ENCODE measurements at regions not wholly inside any gene's neighbourhood (a gene's known extent, or its start where the extent isn't known, plus 50 kb on each side); places are given as distances from the start of the nearest gene placed in this dataset.

DNA sequence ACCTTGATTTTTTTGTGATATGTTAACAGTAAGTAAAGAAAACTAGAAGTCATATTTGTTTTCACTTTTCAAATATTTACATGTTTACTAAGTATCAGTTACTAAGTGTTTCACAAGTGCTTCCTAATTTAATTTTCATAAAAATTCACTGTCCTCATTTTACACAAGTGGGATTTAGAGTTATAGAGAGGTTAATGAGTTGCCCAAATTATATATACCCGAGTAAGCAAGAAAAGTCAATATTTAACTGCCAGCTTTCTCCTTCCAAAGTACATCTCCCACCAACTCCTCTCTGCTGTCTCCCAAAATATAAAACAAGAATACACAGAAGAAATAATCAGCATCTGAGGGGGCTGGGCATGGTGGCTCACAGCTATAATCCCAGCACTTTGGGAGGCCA is 896.7 kb upstream of the ANO3 start:
- TF ChIP-seq, protein P1, sequence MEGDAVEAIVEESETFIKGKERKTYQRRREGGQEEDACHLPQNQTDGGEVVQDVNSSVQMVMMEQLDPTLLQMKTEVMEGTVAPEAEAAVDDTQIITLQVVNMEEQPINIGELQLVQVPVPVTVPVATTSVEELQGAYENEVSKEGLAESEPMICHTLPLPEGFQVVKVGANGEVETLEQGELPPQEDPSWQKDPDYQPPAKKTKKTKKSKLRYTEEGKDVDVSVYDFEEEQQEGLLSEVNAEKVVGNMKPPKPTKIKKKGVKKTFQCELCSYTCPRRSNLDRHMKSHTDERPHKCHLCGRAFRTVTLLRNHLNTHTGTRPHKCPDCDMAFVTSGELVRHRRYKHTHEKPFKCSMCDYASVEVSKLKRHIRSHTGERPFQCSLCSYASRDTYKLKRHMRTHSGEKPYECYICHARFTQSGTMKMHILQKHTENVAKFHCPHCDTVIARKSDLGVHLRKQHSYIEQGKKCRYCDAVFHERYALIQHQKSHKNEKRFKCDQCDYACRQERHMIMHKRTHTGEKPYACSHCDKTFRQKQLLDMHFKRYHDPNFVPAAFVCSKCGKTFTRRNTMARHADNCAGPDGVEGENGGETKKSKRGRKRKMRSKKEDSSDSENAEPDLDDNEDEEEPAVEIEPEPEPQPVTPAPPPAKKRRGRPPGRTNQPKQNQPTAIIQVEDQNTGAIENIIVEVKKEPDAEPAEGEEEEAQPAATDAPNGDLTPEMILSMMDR (IDR thresholded peaks at IDR 0.05; ENCODE audit: insufficient read depth, missing control alignments) = no peak
- no peak for DNase-seq (ENCODE audit: insufficient read length, low spot score)
- no peak for FAIRE-seq

DNA sequence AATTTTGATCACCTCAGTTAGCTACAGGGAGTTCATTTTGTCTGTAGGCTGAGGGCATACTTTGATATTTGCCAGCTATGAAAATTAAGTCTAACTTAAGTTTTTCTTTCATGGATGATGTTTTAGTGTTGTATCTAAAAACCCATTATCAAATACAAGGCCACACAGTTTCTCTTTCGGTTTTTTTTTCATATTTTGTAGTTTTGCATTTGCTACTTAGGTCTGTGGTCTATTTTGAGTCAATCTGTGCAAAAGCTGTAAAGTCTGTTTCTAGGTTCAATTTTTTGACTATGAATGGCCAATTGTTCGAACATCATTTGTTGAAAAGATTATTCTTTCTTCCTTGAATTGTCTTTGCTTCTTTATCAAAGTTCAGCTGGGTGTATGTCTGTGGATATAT is 895.6 kb upstream of the ANO3 start:
- TF ChIP-seq, protein P1 (IDR thresholded peaks at IDR 0.05; ENCODE audit: insufficient read depth, missing control alignments) = no peak
- FAIRE-seq (no peak), DNase-seq (ENCODE audit: insufficient read length, low spot score) (no peak)

DNA sequence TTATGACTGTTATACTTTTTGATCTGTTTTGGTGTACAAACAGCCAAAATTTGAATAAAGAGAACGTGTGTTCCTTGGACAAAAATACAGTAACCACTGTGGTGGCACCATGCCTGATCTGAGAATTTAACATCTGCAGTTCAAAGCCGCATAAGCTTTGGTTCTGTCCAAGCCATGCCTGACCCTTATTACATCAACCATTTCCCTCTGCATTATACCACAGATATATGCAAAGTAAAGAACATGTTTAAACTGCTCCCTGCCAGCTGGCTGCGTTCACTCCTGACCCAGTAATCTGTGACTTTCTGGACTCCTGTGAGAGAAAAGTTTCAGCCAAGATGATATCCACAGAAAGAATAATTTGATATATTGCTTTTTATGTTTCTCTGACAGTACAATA is 890.5 kb upstream of the ANO3 start:
- DNase-seq (ENCODE audit: insufficient read length, low spot score) = no peak
- TF ChIP-seq, protein P1 (IDR thresholded peaks at IDR 0.05; ENCODE audit: insufficient read depth, missing control alignments) = no peak
- no peak for FAIRE-seq

DNA sequence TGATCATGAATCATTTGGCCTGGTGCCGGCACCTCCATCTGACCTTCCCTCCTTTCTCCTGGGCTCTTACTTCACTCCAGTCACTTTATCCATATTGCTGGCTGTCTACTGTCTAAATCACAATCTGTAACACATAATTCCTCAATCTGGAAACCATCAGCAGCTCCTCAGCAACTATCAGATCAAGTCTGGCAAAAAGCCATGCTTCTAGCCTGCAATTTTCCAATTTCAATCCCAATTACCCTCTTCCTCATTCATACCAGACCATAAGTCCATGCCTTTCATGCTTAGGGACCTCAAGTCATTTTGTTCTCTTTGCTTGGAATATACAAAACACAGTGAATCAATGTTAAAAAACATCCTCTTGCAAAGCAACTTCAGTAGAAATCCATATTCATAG is 882.8 kb upstream of the ANO3 start:
- TF ChIP-seq, protein P1 (IDR thresholded peaks at IDR 0.05; ENCODE audit: insufficient read depth, missing control alignments) = no peak
- DNase-seq (ENCODE audit: insufficient read length, low spot score) (no peak), FAIRE-seq (no peak)

DNA sequence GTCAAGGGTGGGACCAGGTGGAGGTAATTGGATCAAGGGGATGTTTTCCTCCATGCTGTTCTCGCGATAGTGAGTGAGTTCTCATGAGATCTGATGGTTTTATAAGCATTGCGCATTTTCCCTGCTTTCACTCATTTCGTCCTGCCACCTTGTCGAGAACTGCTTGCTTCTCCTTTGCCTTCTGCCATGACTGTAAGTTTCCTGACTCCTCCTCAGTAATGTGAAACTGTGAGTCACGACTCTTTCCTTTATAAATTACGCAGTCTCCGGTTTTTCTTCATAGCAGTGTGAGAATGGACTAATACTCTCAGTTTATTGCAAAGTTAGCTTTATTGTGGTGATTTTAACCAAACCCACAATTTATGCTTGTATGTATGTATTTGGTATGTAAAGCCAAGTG is 878.5 kb upstream of the ANO3 start:
- FAIRE-seq (no peak), DNase-seq (ENCODE audit: insufficient read length, low spot score) (no peak)
- TF ChIP-seq, protein P1 (IDR thresholded peaks at IDR 0.05; ENCODE audit: insufficient read depth, missing control alignments) = no peak

DNA sequence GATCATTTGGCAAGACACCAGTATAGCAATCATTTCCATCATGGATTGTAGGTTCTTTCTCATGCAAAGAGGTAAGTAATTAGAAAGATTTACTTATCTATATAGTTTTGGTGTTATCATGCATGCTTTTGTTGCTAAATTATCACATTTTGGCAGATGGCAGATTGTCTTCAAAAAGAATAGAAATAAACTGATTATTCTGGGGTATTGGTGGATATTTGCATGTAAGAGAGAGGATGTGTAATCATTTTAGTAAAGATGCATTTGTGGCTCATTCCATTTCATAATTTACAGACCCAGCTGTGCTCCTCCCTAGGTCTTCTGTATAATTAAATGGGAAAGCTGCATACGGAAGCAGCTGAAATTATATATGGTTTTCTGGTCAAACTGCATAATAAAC is 875.7 kb upstream of the ANO3 start:
- TF ChIP-seq, protein P1 (IDR thresholded peaks at IDR 0.05; ENCODE audit: insufficient read depth, missing control alignments) = no peak
- FAIRE-seq (no peak), DNase-seq (ENCODE audit: insufficient read length, low spot score) (no peak)

DNA sequence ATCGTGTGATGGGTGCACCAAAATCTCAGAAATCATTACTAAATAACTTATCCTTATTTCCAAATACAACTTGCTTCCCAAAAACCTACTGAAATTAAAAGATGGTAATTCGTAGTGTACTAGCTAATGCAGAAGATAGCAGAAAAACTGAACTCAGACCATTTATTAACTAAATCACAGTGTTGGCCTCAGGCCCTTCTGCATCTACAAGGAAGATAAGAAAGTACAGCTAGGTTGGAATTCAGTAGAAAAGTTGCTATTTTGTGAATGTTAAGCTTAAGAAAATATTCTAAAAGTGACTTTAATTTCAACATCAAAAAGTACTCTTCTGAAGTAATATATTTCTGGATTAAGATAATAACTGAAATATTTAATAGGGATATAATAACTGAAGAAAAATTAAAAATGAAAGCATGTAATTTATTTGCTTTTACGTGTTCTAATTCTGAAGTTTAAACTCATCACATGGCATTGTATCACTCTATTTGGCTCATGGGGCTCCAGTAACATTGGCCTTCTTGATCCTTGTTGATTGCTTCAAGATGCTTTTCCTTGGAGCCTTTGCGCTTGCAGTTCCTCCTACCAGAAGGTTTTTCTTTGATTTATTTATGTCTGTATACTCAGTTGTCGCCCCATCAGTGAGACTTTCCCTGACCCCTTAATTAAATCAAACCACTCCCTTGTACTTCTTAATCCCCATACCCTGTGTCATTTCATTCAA is 847.9 kb upstream of the ANO3 start:
- TF ChIP-seq, protein P1 (IDR thresholded peaks at IDR 0.05; ENCODE audit: insufficient read depth, missing control alignments) = no peak
- no peak for FAIRE-seq
- DNase-seq (ENCODE audit: insufficient read length, low spot score) = no peak
